ENCODE measurements at regions not wholly inside any gene's neighbourhood (a gene's known extent, or its start where the extent isn't known, plus 50 kb on each side); places are given as distances from the start of the nearest gene placed in this dataset.

GRCh38 chr10:124346831-124347230, 71.9 kb downstream of the OAT start:
- H3K4me3 ChIP-seq (replicated peaks in 1 of 4; ENCODE audit: control extremely low read depth in 1 of 4, insufficient read depth in 1 of 4, low read depth in 3 of 4, low read length in 4 of 4) = no peak overlapping the region
- H3K27ac ChIP-seq (ENCODE audit: insufficient read depth, low read length) = no peak overlapping the region
- no peak for DNase-seq (ENCODE audit: low read depth in 2 of 2)
- H3K27me3 ChIP-seq (ENCODE audit: control insufficient read depth, insufficient read depth, low read length) = no peaks in the 10 kb centered on the region
- H4K20me1 ChIP-seq (ENCODE audit: control insufficient read depth, extremely low read depth, insufficient read depth, low read length) = no peaks in the 10 kb centered on the region
- H3K9ac ChIP-seq (ENCODE audit: insufficient read depth, low read length) = no peak overlapping the region
- H3K79me2 ChIP-seq (ENCODE audit: control insufficient read depth, insufficient read depth, low read length) = no peaks in the 10 kb centered on the region
- no peak for TF ChIP-seq EZH2 (IDR thresholded peaks at IDR 0.05; ENCODE audit: low read length, missing control alignments)
- no peak for TF ChIP-seq CTCF (conservative IDR thresholded peaks at IDR 0.05 in 1 of 2, IDR thresholded peaks at IDR 0.05 in 1 of 2; ENCODE audit: low read depth in 1 of 2, low read length in 2 of 2)
- H2AFZ ChIP-seq (ENCODE audit: low read length) = no peak overlapping the region
- H3K4me2 ChIP-seq (ENCODE audit: extremely low read depth, insufficient read depth, low read length) = no peak overlapping the region
- no peaks in the 10 kb centered on the region for H3K36me3 ChIP-seq (ENCODE audit: control insufficient read depth, insufficient read depth, low read length)
- H3K4me1 ChIP-seq (ENCODE audit: control insufficient read depth, extremely low read depth, insufficient read depth, low read length) = no peaks in the 10 kb centered on the region
- H3K9me3 ChIP-seq (ENCODE audit: control insufficient read depth, insufficient read depth, low read depth, low read length) = no peaks in the 10 kb centered on the region

GRCh38 chr10:124345521-124345920, 73.2 kb downstream of the OAT start:
- no peak overlapping the region for H3K4me2 ChIP-seq (ENCODE audit: extremely low read depth, insufficient read depth, low read length)
- no peak for TF ChIP-seq CTCF (conservative IDR thresholded peaks at IDR 0.05 in 1 of 2, IDR thresholded peaks at IDR 0.05 in 1 of 2; ENCODE audit: low read depth in 1 of 2, low read length in 2 of 2)
- TF ChIP-seq EZH2 (IDR thresholded peaks at IDR 0.05; ENCODE audit: low read length, missing control alignments) = no peak
- no peak overlapping the region for H2AFZ ChIP-seq (ENCODE audit: low read length)
- H3K9me3 ChIP-seq (ENCODE audit: control insufficient read depth, insufficient read depth, low read depth, low read length) = no peaks in the 10 kb centered on the region
- H3K9ac ChIP-seq (ENCODE audit: insufficient read depth, low read length) = no peak overlapping the region
- H3K4me3 ChIP-seq (replicated peaks in 1 of 4; ENCODE audit: control extremely low read depth in 1 of 4, insufficient read depth in 1 of 4, low read depth in 3 of 4, low read length in 4 of 4) = no peak overlapping the region
- peaks cover under 1% of the 10 kb centered on the region for H3K4me1 ChIP-seq (ENCODE audit: control insufficient read depth, extremely low read depth, insufficient read depth, low read length)
- H4K20me1 ChIP-seq (ENCODE audit: control insufficient read depth, extremely low read depth, insufficient read depth, low read length) = no peaks in the 10 kb centered on the region
- no peak overlapping the region for H3K27ac ChIP-seq (ENCODE audit: insufficient read depth, low read length)
- H3K27me3 ChIP-seq (ENCODE audit: control insufficient read depth, insufficient read depth, low read length) = no peaks in the 10 kb centered on the region
- H3K36me3 ChIP-seq (ENCODE audit: control insufficient read depth, insufficient read depth, low read length) = no peaks in the 10 kb centered on the region
- DNase-seq (ENCODE audit: low read depth in 2 of 2) = no peak
- no peaks in the 10 kb centered on the region for H3K79me2 ChIP-seq (ENCODE audit: control insufficient read depth, insufficient read depth, low read length)

- H3K27me3 ChIP-seq (ENCODE audit: control insufficient read depth, insufficient read depth, low read length) = no peaks in the 10 kb centered on the region
- H2AFZ ChIP-seq (ENCODE audit: low read length) = no peak overlapping the region
- no peak overlapping the region for H3K27ac ChIP-seq (ENCODE audit: insufficient read depth, low read length)
- H3K9ac ChIP-seq (ENCODE audit: insufficient read depth, low read length) = no peak overlapping the region
- no peaks in the 10 kb centered on the region for H4K20me1 ChIP-seq (ENCODE audit: control insufficient read depth, extremely low read depth, insufficient read depth, low read length)
- H3K4me1 ChIP-seq (ENCODE audit: control insufficient read depth, extremely low read depth, insufficient read depth, low read length) = peaks cover 4% of the 10 kb centered on the region
- no peak overlapping the region for H3K4me2 ChIP-seq (ENCODE audit: extremely low read depth, insufficient read depth, low read length)
- H3K9me3 ChIP-seq (ENCODE audit: control insufficient read depth, insufficient read depth, low read depth, low read length) = no peaks in the 10 kb centered on the region
- H3K36me3 ChIP-seq (ENCODE audit: control insufficient read depth, insufficient read depth, low read length) = no peaks in the 10 kb centered on the region
- no peak for TF ChIP-seq EZH2 (IDR thresholded peaks at IDR 0.05; ENCODE audit: low read length, missing control alignments)
- TF ChIP-seq CTCF (conservative IDR thresholded peaks at IDR 0.05 in 1 of 2, IDR thresholded peaks at IDR 0.05 in 1 of 2; ENCODE audit: low read depth in 1 of 2, low read length in 2 of 2) = no peak
- no peak for DNase-seq (ENCODE audit: low read depth in 2 of 2)
- H3K4me3 ChIP-seq (replicated peaks in 1 of 4; ENCODE audit: control extremely low read depth in 1 of 4, insufficient read depth in 1 of 4, low read depth in 3 of 4, low read length in 4 of 4) = no peak overlapping the region
- H3K79me2 ChIP-seq (ENCODE audit: control insufficient read depth, insufficient read depth, low read length) = no peaks in the 10 kb centered on the region
Measured at GRCh38 chr10:124344931-124345330, 73.8 kb downstream of the OAT start.

Data from fibroblast of lung (primary cell).